Gastroesophageal sphincter (tissue), 3 donors: ENCODE measurements at regions not wholly inside any gene's neighbourhood (a gene's known extent, or its start where the extent isn't known, plus 50 kb on each side); places are given as distances from the start of the nearest gene placed in this dataset.

ENCODE experiments used
- POLR2A ChIP-seq, 2 donors: fragments of 450-650 bp; IDR thresholded peaks; one replicate each; pipeline ENCODE4 v1.6.1; 2017; ENCODE audit warnings: antibody characterized with exemption in 2 of 2, mild to moderate bottlenecking in 2 of 2, moderate library complexity in 1 of 2
- TF ChIP-seq, protein P1 (sequence below), 4 experiments: fragments of 200-600 bp in 2 of 4; fragments of 450-650 bp in 2 of 4; sonication (generic) in 1 of 4; IDR thresholded peaks; one replicate each; pipeline ENCODE4 v1.5.1; 2017 to 2019; ENCODE audit warnings: antibody characterized with exemption in 4 of 4, mild to moderate bottlenecking in 2 of 4, moderate library complexity in 2 of 4

DNA sequence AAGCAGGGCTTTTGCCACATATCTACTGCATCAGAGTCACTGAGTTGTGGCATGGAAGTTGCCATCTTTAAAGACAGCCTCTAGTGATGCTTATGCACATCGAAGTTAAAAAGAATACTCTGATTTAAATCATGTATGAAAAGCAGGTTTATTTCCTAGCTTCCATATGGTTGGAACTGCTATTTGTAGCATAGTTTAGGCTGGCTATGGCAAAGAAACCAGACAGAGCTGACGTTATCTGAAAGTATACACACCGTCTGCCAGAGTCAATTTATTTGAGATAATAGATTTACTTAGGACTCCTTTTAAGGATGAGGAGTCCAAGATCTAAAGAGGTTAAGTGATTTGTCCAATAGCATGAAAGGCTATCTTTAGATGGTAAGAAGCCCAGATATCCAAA is 536.9 kb upstream of the ADGRL4 start:
- TF ChIP-seq, protein P1, sequence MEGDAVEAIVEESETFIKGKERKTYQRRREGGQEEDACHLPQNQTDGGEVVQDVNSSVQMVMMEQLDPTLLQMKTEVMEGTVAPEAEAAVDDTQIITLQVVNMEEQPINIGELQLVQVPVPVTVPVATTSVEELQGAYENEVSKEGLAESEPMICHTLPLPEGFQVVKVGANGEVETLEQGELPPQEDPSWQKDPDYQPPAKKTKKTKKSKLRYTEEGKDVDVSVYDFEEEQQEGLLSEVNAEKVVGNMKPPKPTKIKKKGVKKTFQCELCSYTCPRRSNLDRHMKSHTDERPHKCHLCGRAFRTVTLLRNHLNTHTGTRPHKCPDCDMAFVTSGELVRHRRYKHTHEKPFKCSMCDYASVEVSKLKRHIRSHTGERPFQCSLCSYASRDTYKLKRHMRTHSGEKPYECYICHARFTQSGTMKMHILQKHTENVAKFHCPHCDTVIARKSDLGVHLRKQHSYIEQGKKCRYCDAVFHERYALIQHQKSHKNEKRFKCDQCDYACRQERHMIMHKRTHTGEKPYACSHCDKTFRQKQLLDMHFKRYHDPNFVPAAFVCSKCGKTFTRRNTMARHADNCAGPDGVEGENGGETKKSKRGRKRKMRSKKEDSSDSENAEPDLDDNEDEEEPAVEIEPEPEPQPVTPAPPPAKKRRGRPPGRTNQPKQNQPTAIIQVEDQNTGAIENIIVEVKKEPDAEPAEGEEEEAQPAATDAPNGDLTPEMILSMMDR (IDR thresholded peaks at IDR 0.05): no peak
- no peak for TF ChIP-seq POLR2A (IDR thresholded peaks at IDR 0.05)
